WTC11 (cell line): ENCODE measurements at regions not wholly inside any gene's neighbourhood (a gene's known extent, or its start where the extent isn't known, plus 50 kb on each side); places are given as distances from the start of the nearest gene placed in this dataset.

Experiments used
- HMGA2 ChIP-seq: fragments of 250-450 bp; sonication (Bioruptor Pico); IDR thresholded peaks from 2 replicates; pipeline ENCODE4 v1.4.0; 2021; ENCODE audit warnings: mild to moderate bottlenecking, moderate library complexity
- NFATC4 ChIP-seq: fragments of 250-450 bp; sonication (Bioruptor Pico); IDR thresholded peaks from 2 replicates; pipeline ENCODE4 v1.9.0; 2021; ENCODE audit warnings: mild to moderate bottlenecking
- NFYB ChIP-seq: sonication (generic); formaldehyde crosslinking; conservative IDR thresholded peaks from 2 replicates; pipeline ENCODE4 v1.8.0; 2022; ENCODE audit warnings: low read depth, missing genetic modification reagents
- TCF7 ChIP-seq: sonication (generic); formaldehyde crosslinking; IDR thresholded peaks from 2 replicates; pipeline ENCODE4 v1.8.0; 2022; ENCODE audit warnings: mild to moderate bottlenecking, low read depth, missing genetic modification reagents, moderate library complexity
- ZNF671 ChIP-seq: fragments of 250-450 bp; sonication (Bioruptor Pico); IDR thresholded peaks from 2 replicates; pipeline ENCODE4 v1.8.0; 2021; ENCODE audit warnings: mild to moderate bottlenecking
- TF ChIP-seq, protein P1 (sequence below): sonication (generic); formaldehyde crosslinking; IDR thresholded peaks from 2 replicates; pipeline ENCODE4 v1.8.0; 2022; ENCODE audit warnings: mild to moderate bottlenecking, missing genetic modification reagents
- TF ChIP-seq, protein P2 (sequence below): fragments of 200-600 bp; IDR thresholded peaks from 2 replicates; pipeline ENCODE4 v1.8.0; 2022; ENCODE audit warnings: antibody characterized with exemption
- TF ChIP-seq, protein P3 (sequence below): sonication (generic); formaldehyde crosslinking; IDR thresholded peaks from 2 replicates; pipeline ENCODE4 v1.8.1; 2022; ENCODE audit warnings: low read depth, mild to moderate bottlenecking, moderate library complexity, missing genetic modification reagents, borderline replicate concordance
- TF ChIP-seq, protein P4 (sequence below): sonication (generic); formaldehyde crosslinking; IDR thresholded peaks from 2 replicates; pipeline ENCODE4 v1.8.1; 2023; ENCODE audit warnings: mild to moderate bottlenecking, missing genetic modification reagents, moderate library complexity

DNA sequence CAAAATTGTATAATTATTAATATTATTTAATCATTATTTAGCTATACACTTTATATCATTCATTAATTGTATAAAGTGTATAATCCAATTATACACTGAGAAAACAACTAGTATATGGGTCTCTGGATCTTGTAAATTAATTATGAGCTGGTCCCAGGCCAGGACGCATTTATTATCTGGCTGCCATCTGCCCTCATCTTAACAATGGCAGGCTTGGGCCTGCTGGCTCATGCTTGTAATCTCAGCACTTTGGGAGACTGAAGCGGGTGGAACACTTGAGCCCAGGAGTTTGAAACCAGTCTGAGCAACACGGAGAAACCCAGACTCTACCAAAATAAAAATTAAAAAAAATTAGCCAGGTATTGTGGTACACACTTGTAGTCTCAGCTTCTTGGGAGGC, 502.2 kb upstream of the NRXN1 start:
- TF ChIP-seq, protein P1, sequence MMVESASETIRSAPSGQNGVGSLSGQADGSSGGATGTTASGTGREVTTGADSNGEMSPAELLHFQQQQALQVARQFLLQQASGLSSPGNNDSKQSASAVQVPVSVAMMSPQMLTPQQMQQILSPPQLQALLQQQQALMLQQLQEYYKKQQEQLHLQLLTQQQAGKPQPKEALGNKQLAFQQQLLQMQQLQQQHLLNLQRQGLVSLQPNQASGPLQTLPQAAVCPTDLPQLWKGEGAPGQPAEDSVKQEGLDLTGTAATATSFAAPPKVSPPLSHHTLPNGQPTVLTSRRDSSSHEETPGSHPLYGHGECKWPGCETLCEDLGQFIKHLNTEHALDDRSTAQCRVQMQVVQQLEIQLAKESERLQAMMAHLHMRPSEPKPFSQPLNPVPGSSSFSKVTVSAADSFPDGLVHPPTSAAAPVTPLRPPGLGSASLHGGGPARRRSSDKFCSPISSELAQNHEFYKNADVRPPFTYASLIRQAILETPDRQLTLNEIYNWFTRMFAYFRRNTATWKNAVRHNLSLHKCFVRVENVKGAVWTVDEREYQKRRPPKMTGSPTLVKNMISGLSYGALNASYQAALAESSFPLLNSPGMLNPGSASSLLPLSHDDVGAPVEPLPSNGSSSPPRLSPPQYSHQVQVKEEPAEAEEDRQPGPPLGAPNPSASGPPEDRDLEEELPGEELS: no peak
- TF ChIP-seq ZNF671 (CRISPR knock-in tag) (no peak), TCF7 (CRISPR knock-in tag) (no peak), NFYB (CRISPR knock-in tag) (no peak), HMGA2 (CRISPR knock-in tag) (no peak), NFATC4 (CRISPR knock-in tag) (no peak)
- TF ChIP-seq, protein P2, sequence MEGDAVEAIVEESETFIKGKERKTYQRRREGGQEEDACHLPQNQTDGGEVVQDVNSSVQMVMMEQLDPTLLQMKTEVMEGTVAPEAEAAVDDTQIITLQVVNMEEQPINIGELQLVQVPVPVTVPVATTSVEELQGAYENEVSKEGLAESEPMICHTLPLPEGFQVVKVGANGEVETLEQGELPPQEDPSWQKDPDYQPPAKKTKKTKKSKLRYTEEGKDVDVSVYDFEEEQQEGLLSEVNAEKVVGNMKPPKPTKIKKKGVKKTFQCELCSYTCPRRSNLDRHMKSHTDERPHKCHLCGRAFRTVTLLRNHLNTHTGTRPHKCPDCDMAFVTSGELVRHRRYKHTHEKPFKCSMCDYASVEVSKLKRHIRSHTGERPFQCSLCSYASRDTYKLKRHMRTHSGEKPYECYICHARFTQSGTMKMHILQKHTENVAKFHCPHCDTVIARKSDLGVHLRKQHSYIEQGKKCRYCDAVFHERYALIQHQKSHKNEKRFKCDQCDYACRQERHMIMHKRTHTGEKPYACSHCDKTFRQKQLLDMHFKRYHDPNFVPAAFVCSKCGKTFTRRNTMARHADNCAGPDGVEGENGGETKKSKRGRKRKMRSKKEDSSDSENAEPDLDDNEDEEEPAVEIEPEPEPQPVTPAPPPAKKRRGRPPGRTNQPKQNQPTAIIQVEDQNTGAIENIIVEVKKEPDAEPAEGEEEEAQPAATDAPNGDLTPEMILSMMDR: no peak
- TF ChIP-seq, protein P3, sequence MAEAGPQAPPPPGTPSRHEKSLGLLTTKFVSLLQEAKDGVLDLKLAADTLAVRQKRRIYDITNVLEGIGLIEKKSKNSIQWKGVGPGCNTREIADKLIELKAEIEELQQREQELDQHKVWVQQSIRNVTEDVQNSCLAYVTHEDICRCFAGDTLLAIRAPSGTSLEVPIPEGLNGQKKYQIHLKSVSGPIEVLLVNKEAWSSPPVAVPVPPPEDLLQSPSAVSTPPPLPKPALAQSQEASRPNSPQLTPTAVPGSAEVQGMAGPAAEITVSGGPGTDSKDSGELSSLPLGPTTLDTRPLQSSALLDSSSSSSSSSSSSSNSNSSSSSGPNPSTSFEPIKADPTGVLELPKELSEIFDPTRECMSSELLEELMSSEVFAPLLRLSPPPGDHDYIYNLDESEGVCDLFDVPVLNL (CRISPR knock-in tag): no peak
- TF ChIP-seq, protein P4, sequence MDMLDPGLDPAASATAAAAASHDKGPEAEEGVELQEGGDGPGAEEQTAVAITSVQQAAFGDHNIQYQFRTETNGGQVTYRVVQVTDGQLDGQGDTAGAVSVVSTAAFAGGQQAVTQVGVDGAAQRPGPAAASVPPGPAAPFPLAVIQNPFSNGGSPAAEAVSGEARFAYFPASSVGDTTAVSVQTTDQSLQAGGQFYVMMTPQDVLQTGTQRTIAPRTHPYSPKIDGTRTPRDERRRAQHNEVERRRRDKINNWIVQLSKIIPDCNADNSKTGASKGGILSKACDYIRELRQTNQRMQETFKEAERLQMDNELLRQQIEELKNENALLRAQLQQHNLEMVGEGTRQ (CRISPR knock-in tag): no peak
